ENCODE measurements at regions not wholly inside any gene's neighbourhood (a gene's known extent, or its start where the extent isn't known, plus 50 kb on each side); places are given as distances from the start of the nearest gene placed in this dataset.

DNA sequence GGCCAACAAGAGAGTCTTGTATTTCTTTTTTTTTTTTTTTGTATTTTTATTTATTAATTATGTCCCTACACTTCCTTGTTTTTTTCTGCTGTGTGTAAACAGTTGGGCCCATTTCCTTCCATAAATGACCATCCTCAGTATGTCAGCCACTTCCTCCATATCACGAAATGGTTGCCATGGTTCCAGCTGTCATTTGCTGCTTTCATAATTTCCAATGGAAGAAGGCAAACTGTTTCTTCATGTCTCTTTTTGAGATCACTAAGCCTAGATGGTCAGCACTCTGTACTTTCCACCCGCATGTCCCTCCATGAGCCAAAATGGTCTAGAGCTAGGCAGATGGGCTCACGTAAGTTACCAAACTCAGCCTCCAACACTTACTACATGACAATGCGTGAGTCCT, 133.5 kb upstream of the FOXF1 start:
- no peak overlapping the region for H3K4me3 Mint-ChIP-seq
- H3K9me3 Mint-ChIP-seq: no peaks in the 10 kb centered on the region
- no peak for DNase-seq
- no peak overlapping the region for H3K27ac Mint-ChIP-seq
- H3K27me3 Mint-ChIP-seq: peaks cover 14% of the 10 kb centered on the region
- no peaks in the 10 kb centered on the region for H3K4me1 Mint-ChIP-seq (ENCODE audit: low read depth)
- no peaks in the 10 kb centered on the region for H3K36me3 Mint-ChIP-seq (ENCODE audit: low read depth)

DNA sequence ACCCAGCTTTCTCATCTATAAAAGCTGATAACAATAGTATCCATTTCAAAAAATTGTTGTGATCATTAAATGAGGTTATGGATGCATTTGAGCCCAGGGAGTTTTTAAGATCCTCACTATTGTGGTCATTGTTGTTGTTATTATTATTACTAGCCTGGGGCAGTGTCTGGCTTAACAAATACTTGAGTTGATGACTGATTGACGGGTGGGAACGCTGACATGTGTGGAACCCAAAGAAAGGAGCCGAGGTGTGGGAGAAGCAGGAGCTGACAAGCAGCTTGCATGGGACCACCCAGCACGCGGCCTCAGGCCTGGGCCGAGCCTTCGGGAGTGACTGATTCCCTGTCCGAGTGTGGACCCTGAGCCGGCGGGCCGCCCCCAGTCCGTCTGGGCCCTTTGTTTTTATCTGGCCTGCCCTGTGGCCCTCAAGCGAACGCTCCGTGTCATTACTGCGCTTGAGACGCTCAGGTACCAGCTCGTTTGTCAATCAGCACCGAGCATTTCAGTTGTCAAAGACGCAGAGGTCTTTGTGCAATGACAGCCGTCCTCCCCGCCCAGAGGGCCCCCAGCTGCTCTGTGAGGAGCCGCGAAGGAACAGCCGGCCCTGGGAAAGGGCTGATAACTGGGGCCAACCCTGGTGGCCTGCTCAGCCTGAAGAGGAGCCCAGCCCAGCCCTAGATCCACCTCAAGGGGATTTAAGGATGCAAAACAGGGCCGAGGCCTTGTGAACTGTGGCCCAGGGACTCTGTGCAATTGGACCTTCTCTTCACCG, 132.9 kb upstream of the FOXF1 start:
- Mint-ChIP-seq H3K4me1 (ENCODE audit: low read depth) (no peaks in the 10 kb centered on the region), H3K36me3 (ENCODE audit: low read depth) (no peaks in the 10 kb centered on the region)

DNA sequence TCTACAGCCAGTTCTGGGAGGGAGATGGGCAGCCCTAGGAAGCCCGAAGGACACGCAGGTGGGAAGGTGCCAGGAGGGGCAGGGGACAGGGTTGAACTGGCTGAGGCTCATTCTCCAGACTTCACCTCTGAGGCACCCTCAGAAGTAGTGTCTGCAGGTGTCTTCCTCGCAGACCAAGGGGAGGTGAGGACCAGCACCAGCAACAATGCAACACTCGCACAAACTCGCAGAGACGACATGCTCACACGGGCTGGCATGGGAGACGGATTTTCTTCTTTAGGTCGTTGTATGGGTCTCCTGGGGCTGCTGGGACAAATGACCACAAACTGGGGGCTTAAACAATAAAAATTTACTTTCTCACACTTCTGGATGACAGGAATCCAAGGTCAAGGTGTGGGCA, 132.2 kb upstream of the FOXF1 start:
- no peaks in the 10 kb centered on the region for H3K9me3 Mint-ChIP-seq

More for the DNA sequence above, 132.9 kb upstream of the FOXF1 start:
- H3K4me3 Mint-ChIP-seq: no peak overlapping the region
- no peak for DNase-seq
- no peak overlapping the region for H3K27ac Mint-ChIP-seq
- no peaks in the 10 kb centered on the region for H3K9me3 Mint-ChIP-seq
- peaks cover 12% of the 10 kb centered on the region for H3K27me3 Mint-ChIP-seq

DNA sequence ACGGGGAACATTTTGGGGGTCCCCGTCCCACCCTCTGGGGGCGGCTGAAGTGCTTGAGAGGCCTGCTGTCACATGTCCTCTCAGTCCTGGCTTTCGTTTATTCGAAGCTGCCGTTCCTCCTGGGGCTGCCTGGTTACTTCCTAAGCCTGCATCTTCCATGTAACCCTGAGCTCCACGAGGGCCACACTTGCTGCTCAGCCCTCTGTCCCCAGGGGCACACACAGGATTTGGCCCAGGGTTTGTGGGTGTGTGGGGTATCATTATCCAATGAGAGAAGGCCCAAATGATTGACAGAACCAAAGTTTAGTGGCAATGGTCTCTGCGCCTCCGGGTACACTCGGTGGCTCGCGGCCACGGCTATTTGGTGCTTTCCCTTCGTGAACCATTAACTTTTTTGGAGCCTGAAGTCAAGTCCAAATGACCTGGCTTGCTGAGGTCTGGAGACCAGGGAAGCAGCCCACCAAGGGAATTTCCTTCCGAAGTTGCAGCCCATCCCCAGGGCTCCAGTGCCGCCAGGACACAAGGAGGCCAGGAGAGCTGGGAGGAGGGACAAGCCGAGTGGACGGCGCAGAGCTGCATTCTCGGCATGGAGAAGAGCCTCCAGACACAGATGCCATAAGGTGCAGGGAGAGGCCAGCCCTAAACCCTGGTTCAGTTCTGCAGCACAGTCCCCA, 131.4 kb upstream of the FOXF1 start:
- Mint-ChIP-seq H3K36me3 (ENCODE audit: low read depth) (no peaks in the 10 kb centered on the region), H3K27me3 (peaks cover 16% of the 10 kb centered on the region), H3K4me3 (no peak overlapping the region), H3K4me1 (ENCODE audit: low read depth) (no peaks in the 10 kb centered on the region), H3K27ac (no peak overlapping the region), H3K9me3 (no peaks in the 10 kb centered on the region)
- DNase-seq: no peak

More for the DNA sequence above, 132.2 kb upstream of the FOXF1 start:
- Mint-ChIP-seq H3K36me3 (ENCODE audit: low read depth) (no peaks in the 10 kb centered on the region), H3K4me1 (ENCODE audit: low read depth) (no peaks in the 10 kb centered on the region), H3K4me3 (no peak overlapping the region), H3K27me3 (peaks cover 13% of the 10 kb centered on the region), H3K27ac (no peak overlapping the region)
- no peak for DNase-seq

DNA sequence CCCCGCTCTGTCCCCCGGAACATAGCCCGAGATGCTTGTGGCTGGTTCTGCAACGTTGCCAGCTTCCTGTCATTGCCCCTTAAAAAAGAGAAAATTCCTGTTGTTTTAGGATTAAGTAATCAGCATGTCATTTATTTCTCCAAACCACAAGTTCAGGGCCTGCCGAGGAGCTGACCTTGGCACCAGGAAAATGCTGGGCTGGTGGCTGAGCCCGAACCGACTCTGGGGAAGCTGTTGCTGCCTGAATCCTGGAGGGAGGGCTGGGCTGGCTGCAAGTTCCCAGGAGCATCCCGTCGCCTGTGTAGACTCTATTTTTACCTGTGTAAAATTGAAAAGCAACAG, 130.9 kb upstream of the FOXF1 start:
- Mint-ChIP-seq H3K36me3 (ENCODE audit: low read depth) (no peaks in the 10 kb centered on the region), H3K4me3 (no peak overlapping the region), H3K27ac (no peak overlapping the region), H3K9me3 (no peaks in the 10 kb centered on the region), H3K27me3 (peaks cover 20% of the 10 kb centered on the region), H3K4me1 (ENCODE audit: low read depth) (no peaks in the 10 kb centered on the region)
- no peak for DNase-seq

DNA sequence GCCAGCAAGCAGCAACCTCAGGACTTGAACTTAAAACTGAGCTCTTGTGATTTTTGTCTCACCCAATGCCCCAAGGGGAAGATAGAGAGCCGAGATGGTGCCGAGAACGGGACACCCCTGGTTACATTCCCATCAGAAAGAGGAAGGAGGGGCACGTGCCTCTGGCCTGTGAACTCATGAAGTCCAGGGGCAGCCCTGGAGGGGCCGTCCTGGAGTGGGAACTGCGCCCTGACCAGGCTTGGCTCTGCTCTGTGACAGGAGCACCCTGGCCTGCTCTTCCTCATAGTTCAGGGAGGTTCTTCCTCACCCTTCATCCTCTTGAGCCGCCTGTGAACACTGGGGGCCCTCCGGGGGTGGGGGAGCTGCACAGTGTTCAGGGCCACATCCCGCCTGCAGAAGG, 130.3 kb upstream of the FOXF1 start:
- Mint-ChIP-seq H3K36me3 (ENCODE audit: low read depth) (no peaks in the 10 kb centered on the region), H3K27me3 (peaks cover 24% of the 10 kb centered on the region), H3K27ac (no peak overlapping the region), H3K4me3 (no peak overlapping the region), H3K9me3 (no peaks in the 10 kb centered on the region), H3K4me1 (ENCODE audit: low read depth) (no peaks in the 10 kb centered on the region)
- no peak for DNase-seq

DNA sequence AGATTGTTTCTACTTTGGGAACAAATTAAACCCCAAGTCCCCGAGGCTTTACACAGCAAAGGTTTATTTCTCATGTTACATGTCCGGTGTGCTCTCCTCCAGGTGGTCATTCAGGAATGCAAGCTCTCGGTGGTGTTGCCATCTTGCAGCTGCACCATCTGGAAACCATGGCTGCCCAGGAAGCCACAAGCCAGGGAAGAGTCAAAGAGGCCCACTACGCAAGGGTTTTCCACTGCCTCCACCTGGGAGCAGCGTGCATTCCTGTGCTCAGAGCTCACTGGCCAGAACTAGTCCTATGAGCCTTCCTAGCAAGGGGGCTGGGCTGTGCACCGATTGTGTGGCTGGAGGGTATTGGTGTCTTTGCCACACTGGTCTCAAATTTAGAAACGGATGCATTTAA, 128.8 kb upstream of the FOXF1 start:
- Mint-ChIP-seq H3K4me3 (no peak overlapping the region), H3K27ac (no peak overlapping the region), H3K4me1 (ENCODE audit: low read depth) (no peaks in the 10 kb centered on the region), H3K9me3 (no peaks in the 10 kb centered on the region), H3K27me3 (peaks cover 29% of the 10 kb centered on the region), H3K36me3 (ENCODE audit: low read depth) (no peaks in the 10 kb centered on the region)
- DNase-seq: no peak

DNA sequence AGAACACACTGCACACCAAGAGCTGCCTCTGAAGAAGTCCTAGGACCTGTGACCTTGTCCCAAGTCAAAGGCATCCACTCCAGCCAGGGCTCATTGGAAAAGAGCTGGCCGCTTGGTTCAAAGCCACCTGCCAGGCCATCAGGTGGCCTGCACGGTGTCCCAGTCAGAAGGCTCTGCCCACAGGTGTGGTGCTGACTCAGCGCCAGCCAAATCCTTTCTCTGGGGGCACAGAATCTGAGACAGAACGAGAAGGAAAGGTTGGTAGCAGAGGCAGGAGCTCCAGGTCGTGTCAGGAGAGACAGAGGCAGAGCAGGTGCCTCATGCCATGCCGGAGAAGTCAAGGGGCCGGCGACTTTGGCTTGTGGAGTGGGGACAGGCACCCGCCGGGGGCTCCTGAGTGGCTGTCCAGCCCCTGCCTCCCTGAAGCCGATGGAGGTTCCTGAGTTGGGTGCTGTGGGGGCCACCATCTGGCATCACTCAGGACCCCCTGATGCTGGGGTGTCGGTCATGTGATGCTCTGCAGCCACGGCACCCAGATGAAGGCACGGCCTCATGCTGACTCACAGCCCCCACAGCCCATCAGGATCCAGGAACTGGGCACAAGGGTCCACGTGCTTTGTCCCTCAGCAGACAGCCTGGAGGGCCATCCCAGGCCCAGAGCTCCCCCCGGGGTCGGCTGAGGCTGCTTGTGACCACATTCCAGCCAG, 128.1 kb upstream of the FOXF1 start:
- H3K36me3 Mint-ChIP-seq (ENCODE audit: low read depth): no peaks in the 10 kb centered on the region
- H3K9me3 Mint-ChIP-seq: no peaks in the 10 kb centered on the region
- H3K4me1 Mint-ChIP-seq (ENCODE audit: low read depth): no peaks in the 10 kb centered on the region
- H3K27ac Mint-ChIP-seq: no peak overlapping the region
- H3K4me3 Mint-ChIP-seq: no peak overlapping the region
- no peak for DNase-seq
- peaks cover 30% of the 10 kb centered on the region for H3K27me3 Mint-ChIP-seq

DNA sequence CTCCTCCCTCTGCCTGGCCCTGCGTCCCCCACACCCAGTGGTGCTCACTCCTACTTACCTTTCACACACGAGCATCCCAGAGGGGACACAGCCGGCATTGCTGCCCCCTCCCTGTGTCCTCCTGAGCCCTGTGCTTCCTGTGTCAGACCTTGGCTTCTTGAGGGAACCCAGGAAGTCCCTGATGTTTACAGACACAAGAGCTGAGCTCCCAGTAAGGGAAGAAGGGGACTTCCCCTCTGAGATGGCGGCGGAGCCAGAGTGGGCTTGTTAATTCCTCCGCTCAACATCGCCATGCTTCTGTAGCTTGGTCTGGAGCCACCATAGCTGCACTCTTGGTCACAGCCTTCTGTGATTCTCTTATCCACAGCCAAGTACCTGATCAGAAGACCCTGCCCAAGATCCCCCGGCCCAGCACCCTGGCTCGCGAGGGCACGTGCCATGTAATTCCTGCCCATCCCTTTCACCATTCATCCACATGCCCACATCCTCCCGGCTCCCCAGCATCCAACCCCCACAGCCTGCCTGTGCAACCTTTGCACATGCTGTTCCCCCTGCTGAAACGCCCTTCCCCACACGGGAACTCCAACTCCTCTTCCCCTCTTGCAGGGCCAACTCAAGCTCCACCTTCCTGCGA, 127.4 kb upstream of the FOXF1 start:
- Mint-ChIP-seq H3K27me3 (peaks cover 30% of the 10 kb centered on the region), H3K36me3 (ENCODE audit: low read depth) (no peaks in the 10 kb centered on the region), H3K4me3 (no peak overlapping the region), H3K4me1 (ENCODE audit: low read depth) (no peaks in the 10 kb centered on the region), H3K9me3 (no peaks in the 10 kb centered on the region), H3K27ac (no peak overlapping the region)
- DNase-seq: no peak

DNA sequence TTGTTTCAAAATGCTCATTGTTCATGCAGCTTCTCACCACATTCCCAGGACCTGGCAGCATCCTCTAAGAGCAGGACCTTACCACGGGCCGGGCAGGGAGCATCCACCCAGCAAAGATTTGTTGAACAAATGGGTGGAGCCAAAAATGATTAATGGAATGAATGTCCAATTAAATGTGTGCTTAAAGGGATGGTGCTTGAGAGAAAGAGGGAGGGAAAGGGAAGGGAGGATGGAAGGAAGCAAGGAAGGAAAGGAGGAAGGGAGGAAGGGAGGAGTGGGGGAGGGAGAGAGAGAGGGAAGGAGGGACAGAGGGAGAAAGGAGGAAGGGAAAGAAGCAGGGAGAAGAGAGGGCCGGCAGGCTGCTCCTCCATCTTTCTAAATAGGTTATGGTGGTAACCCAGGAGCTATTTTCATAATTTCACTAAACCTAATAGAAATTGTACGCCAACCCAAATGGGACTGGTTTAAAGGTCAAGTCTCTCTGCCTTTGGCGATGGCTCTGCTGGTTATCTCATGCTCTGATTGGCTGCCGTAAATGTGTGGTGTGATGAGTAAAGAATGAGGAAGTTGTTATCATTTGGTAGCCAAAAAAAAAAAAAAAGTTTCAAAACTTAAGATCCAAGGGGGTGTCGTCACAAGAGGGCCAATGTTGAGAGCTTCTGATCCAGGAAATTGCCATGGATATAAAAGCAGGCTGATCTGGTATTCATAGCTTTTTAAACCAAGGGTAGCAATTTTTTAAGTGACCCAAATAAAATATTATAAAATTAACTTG, 126.7 kb upstream of the FOXF1 start:
- Mint-ChIP-seq H3K36me3 (ENCODE audit: low read depth) (no peaks in the 10 kb centered on the region), H3K4me3 (no peak overlapping the region), H3K27me3 (peaks cover 30% of the 10 kb centered on the region), H3K9me3 (no peaks in the 10 kb centered on the region), H3K27ac (no peak overlapping the region), H3K4me1 (ENCODE audit: low read depth) (no peaks in the 10 kb centered on the region)
- DNase-seq: no peak

DNA sequence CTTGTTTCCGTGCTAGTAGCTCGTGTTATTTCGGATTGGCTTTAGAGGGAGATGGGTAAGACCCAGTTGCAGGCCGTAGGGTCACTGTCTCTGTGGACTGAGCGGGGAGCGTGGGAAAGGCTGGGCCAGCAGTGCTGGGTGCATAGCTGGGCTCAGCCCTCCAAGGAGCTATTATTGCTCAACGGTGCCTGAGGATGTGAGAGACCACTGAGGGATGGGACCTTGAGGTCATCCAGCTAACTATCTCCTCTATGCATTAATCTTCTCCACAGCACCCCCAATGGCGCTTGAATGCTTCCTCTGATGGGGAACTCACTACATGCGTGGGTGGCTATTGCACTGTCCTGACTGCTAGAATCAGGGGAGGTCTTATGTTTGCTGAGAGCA, 126.1 kb upstream of the FOXF1 start:
- H3K9me3 Mint-ChIP-seq: no peaks in the 10 kb centered on the region
- no peaks in the 10 kb centered on the region for H3K4me1 Mint-ChIP-seq (ENCODE audit: low read depth)
- peaks cover 30% of the 10 kb centered on the region for H3K27me3 Mint-ChIP-seq
- DNase-seq: no peak
- no peak overlapping the region for H3K27ac Mint-ChIP-seq
- H3K36me3 Mint-ChIP-seq (ENCODE audit: low read depth): no peaks in the 10 kb centered on the region
- no peak overlapping the region for H3K4me3 Mint-ChIP-seq

DNA sequence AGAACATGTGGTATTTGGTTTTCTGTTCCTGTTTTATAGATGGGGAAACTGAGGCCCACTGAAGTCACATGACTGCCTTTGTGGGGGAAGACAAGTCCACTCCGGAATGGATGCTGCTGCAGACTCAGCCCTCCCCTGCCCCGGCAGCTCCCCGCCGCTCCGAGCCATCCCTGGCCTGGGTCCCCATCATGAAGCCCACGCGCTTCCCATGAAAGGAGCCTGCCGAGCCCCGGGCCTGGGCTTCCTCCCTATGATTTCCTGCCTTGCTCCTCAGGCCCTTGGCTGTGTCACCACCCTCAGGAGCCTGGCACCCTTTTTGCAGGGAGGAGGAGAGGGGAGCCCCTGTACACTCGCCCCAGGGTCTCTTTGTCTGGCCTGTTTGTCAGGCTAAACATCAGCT, 125.3 kb upstream of the FOXF1 start:
- Mint-ChIP-seq H3K27me3 (peaks cover 30% of the 10 kb centered on the region), H3K9me3 (no peaks in the 10 kb centered on the region), H3K4me1 (ENCODE audit: low read depth) (no peaks in the 10 kb centered on the region), H3K4me3 (no peak overlapping the region), H3K36me3 (ENCODE audit: low read depth) (no peaks in the 10 kb centered on the region), H3K27ac (no peak overlapping the region)
- no peak for DNase-seq

DNA sequence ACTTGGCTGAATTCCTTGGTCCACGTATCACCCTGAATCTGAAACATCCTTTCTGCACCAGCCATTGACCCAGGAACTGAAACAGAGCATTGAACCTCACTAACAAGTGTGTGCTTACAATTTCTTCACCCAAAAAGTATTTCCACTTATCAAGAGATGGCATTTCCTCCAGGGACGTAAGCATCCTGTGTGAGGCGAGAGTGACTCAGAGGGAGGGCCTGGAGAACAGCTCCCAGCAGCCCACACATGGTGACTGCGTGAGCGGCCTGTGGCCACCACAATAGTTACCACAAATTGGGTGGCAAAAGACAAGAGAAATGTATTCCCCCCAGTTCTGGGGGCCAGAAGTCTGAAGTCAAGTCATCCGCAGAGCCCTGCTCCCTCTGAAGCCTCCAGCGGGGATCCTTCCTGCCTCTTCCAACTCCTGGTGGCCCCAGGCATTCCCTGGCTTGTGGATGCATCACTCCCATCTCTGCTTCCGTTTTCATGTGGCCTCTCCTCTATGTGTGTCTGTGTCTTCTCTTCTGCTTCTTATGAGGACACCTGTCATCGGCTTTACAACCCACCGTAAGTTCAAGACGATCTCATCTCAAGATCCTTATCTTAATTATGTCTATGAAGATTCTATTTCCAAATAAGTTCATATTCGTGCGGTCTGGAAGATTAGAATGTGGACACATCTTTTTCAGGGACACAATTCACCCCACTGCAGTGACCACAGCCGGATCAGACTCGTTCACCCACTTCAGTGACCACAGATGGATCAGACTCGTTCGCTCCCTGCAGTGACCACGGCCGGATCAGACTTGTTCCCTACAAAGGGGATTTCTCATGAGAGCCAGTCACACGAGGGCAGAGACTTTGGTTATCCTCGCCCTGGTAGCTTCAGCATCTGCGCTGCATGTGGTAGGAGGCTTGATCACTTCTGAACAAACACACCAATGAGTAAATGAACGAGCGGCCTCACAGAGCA, 122.6 kb upstream of the FOXF1 start:
- H3K27me3 Mint-ChIP-seq: peaks cover 25% of the 10 kb centered on the region

More for the DNA sequence above, 122.6 kb upstream of the FOXF1 start:
- Mint-ChIP-seq H3K27ac (no peak overlapping the region), H3K4me3 (no peak overlapping the region), H3K36me3 (ENCODE audit: low read depth) (no peaks in the 10 kb centered on the region), H3K4me1 (ENCODE audit: low read depth) (no peaks in the 10 kb centered on the region), H3K9me3 (no peaks in the 10 kb centered on the region)
- DNase-seq: no peak

All from activated T-cell treated with anti-CD3 and anti-CD28 coated beads, Interleukin-2, amount 50 U/mL, for 24 hours (primary cell).